ENCODE measurements at regions not wholly inside any gene's neighbourhood (a gene's known extent, or its start where the extent isn't known, plus 50 kb on each side); places are given as distances from the start of the nearest gene placed in this dataset.
"Not testable (repeated sequence)": the region's sequence is repeated elsewhere in the genome, so short reads cannot be mapped to it uniquely, and the experiment has no call there.

- no peaks in the 10 kb centered on the region for H3K27me3 ChIP-seq
- H3K4me3 ChIP-seq: no peak overlapping the region
- no peaks in the 10 kb centered on the region for H4K20me1 ChIP-seq
- H3K4me2 ChIP-seq: no peak overlapping the region
- TF ChIP-seq Cebpa-rat (IDR thresholded peaks at IDR 0.05): no peak
- no peak overlapping the region for H3K27ac ChIP-seq
- H3K9ac ChIP-seq: no peak overlapping the region
- H3K4me1 ChIP-seq: no peaks in the 10 kb centered on the region
- no peaks in the 10 kb centered on the region for H3K36me3 ChIP-seq
- H3K9me3 ChIP-seq: no peaks in the 10 kb centered on the region
These were observed 330.8 kb downstream of the BTBD3 start for GRCh38 chr20:12248481-12248880.

- not testable (repeated sequence) for H3K4me2 ChIP-seq, H3K27ac ChIP-seq, H3K9ac ChIP-seq, H3K36me3 ChIP-seq, H3K4me3 ChIP-seq, H3K27me3 ChIP-seq, H3K9me3 ChIP-seq, H3K4me1 ChIP-seq, H4K20me1 ChIP-seq
These were observed 333.0 kb downstream of the BTBD3 start for GRCh38 chr20:12250661-12251060.

- no peaks in the 10 kb centered on the region for H3K9me3 ChIP-seq
- H3K36me3 ChIP-seq: no peaks in the 10 kb centered on the region
- no peak overlapping the region for H3K4me2 ChIP-seq
- H3K4me1 ChIP-seq: peaks cover 5% of the 10 kb centered on the region
- H4K20me1 ChIP-seq: no peaks in the 10 kb centered on the region
- no peak for TF ChIP-seq Cebpa-rat (IDR thresholded peaks at IDR 0.05)
- H3K4me3 ChIP-seq: no peak overlapping the region
- H3K9ac ChIP-seq: no peak overlapping the region
- H3K27me3 ChIP-seq: no peaks in the 10 kb centered on the region
- no peak overlapping the region for H3K27ac ChIP-seq
These were observed 335.1 kb downstream of the BTBD3 start for GRCh38 chr20:12252793-12253192.

DNA sequence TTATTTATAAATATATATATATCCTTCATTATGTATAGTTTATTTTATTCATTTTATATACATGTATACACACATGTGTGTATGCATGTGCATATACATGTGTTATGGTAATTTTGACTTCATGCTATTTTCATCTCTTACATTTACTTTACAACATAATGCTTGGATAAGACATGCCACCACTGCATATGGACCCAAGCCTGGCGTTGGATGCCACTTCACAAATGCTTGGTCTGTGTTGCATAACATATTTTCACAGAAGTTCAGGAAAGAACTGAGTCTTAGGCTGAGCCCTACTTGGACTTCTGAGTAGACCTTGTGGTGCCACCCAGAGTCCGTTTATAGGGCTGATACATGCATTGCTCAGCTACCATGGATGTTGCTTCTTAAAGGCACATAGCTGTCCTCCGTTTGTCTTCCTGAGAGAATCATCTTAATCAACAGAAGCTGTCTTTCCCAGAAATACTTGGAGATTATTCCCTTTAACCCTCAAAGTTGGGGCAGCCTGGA lies 337.8 kb downstream of the BTBD3 start:
- no peak overlapping the region for H3K4me3 ChIP-seq
- H3K9ac ChIP-seq: no peak overlapping the region
- H3K4me1 ChIP-seq: peaks cover 5% of the 10 kb centered on the region
- no peak overlapping the region for H3K27ac ChIP-seq
- no peaks in the 10 kb centered on the region for H3K27me3 ChIP-seq
- no peaks in the 10 kb centered on the region for H4K20me1 ChIP-seq
- no peaks in the 10 kb centered on the region for H3K36me3 ChIP-seq
- TF ChIP-seq Cebpa-rat (IDR thresholded peaks at IDR 0.05): no peak
- no peaks in the 10 kb centered on the region for H3K9me3 ChIP-seq
- H3K4me2 ChIP-seq: no peak overlapping the region

- no peak overlapping the region for H3K27ac ChIP-seq
- no peaks in the 10 kb centered on the region for H3K36me3 ChIP-seq
- H3K9ac ChIP-seq: no peak overlapping the region
- no peaks in the 10 kb centered on the region for H3K27me3 ChIP-seq
- no peaks in the 10 kb centered on the region for H4K20me1 ChIP-seq
- peaks cover 5% of the 10 kb centered on the region for H3K4me1 ChIP-seq
- H3K4me2 ChIP-seq: no peak overlapping the region
- no peak for TF ChIP-seq Cebpa-rat (IDR thresholded peaks at IDR 0.05)
- no peaks in the 10 kb centered on the region for H3K9me3 ChIP-seq
- H3K4me3 ChIP-seq: no peak overlapping the region
These were observed 339.1 kb downstream of the BTBD3 start for GRCh38 chr20:12256806-12257205.

GRCh38 chr20:12262747-12263146 lies 345.1 kb downstream of the BTBD3 start:
- Histone ChIP-seq H4K20me1 (no peaks in the 10 kb centered on the region), H3K4me3 (no peak overlapping the region), H3K4me1 (peaks cover 12% of the 10 kb centered on the region), H3K4me2 (no peak overlapping the region), H3K9me3 (no peaks in the 10 kb centered on the region), H3K36me3 (no peaks in the 10 kb centered on the region), H3K27me3 (no peaks in the 10 kb centered on the region), H3K27ac (no peak overlapping the region), H3K9ac (no peak overlapping the region)
- no peak for TF ChIP-seq Cebpa-rat (IDR thresholded peaks at IDR 0.05)

DNA sequence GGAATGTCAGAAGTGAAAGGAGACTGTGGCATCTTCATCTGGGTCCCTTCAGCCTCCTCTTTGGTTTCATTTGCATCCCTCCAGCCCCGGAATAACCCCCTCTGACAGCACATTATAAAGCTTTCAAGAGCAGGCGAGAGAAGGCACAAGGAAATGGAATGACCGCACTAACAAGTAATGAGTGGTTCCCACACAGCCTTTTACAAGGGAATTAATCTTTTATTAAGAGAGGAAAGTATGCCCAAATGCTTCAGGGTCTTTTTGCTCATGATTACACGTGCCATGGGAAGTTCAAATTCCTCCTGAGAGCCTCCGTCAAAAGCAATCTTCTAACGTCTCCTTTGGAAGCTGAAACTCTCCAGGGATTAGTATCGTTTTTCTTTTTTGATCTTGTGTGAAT lies 347.0 kb downstream of the BTBD3 start:
- no peaks in the 10 kb centered on the region for H3K27me3 ChIP-seq
- peak overlapping the region; percentile 61 for H3K4me2 ChIP-seq
- H4K20me1 ChIP-seq: no peaks in the 10 kb centered on the region
- no peak for TF ChIP-seq Cebpa-rat (IDR thresholded peaks at IDR 0.05)
- H3K9ac ChIP-seq: no peak overlapping the region
- no peaks in the 10 kb centered on the region for H3K9me3 ChIP-seq
- no peak overlapping the region for H3K27ac ChIP-seq
- peaks cover 12% of the 10 kb centered on the region for H3K4me1 ChIP-seq
- H3K4me3 ChIP-seq: no peak overlapping the region
- H3K36me3 ChIP-seq: no peaks in the 10 kb centered on the region

DNA sequence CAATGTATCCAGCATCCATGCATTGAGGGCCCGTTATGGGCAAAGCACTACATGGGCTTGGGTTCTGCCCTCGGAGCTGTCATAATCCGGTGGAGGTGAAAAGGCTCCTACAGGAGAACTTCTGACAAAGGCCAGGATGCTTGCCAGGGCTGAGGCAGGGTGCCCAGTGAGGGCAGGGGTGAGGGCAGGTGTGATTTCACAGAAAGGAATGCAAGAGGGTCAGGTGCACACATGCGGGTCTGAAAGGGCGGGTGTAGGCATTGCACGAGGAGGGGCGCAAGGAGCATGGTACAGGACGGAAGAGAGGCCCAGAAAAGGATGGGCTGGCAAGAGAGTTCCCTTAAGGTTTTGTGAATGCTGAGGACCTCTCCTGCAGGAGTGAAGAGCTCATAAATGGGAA lies 348.0 kb downstream of the BTBD3 start:
- Histone ChIP-seq H4K20me1 (no peaks in the 10 kb centered on the region), H3K9me3 (no peaks in the 10 kb centered on the region), H3K36me3 (no peaks in the 10 kb centered on the region), H3K4me3 (no peak overlapping the region), H3K4me2 (no peak overlapping the region), H3K9ac (no peak overlapping the region), H3K4me1 (peaks cover 12% of the 10 kb centered on the region), H3K27ac (no peak overlapping the region), H3K27me3 (no peaks in the 10 kb centered on the region)
- TF ChIP-seq Cebpa-rat (IDR thresholded peaks at IDR 0.05): no peak

GRCh38 chr20:12269579-12269978 lies 351.9 kb downstream of the BTBD3 start:
- TF ChIP-seq Cebpa-rat (IDR thresholded peaks at IDR 0.05): no peak

GRCh38 chr20:12270863-12271262 lies 353.2 kb downstream of the BTBD3 start:
- Histone ChIP-seq H3K27me3 (no peaks in the 10 kb centered on the region), H3K27ac (no peak overlapping the region), H3K9me3 (no peaks in the 10 kb centered on the region), H3K4me1 (no peaks in the 10 kb centered on the region), H3K4me3 (no peak overlapping the region), H3K36me3 (no peaks in the 10 kb centered on the region), H4K20me1 (no peaks in the 10 kb centered on the region), H3K4me2 (no peak overlapping the region), H3K9ac (no peak overlapping the region)
- no peak for TF ChIP-seq Cebpa-rat (IDR thresholded peaks at IDR 0.05)

More at GRCh38 chr20:12269579-12269978, 351.9 kb downstream of the BTBD3 start:
- H4K20me1 ChIP-seq: no peaks in the 10 kb centered on the region
- no peak overlapping the region for H3K4me3 ChIP-seq
- no peak overlapping the region for H3K4me2 ChIP-seq
- H3K27ac ChIP-seq: no peak overlapping the region
- no peaks in the 10 kb centered on the region for H3K36me3 ChIP-seq
- no peak overlapping the region for H3K9ac ChIP-seq
- H3K4me1 ChIP-seq: peaks cover 8% of the 10 kb centered on the region
- H3K9me3 ChIP-seq: no peaks in the 10 kb centered on the region
- no peaks in the 10 kb centered on the region for H3K27me3 ChIP-seq

DNA sequence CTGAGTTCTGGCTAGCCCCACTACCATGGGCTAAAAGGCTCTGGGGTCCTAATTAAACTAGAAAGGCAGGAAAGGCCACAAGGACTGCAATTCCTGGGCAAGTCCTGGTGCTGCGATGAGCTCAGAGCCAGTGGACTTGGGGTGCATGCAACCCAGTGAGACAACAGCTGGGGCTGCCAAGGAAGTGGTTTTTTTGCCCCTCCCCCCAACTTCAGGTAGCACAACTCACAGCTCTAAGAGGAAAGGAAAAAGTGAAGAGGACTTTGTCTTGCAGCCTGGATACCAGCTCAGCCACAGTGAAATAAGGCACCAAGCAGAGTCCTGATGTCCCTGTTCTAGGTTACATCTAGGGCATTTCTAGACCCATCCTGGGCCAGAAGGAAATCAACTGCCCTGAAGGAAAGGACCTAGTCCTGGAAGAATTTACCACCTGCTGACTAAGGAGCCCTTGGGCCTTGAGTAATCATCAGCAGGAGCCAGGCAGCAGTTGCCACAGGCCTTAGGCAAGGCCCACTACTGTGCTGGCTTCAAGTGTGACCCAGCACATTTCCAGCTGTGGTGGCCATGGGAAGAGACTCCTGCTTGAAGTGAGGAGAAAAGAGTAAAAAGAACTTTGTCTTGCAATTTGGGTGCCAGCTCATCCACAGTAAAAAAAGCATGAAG lies 358.4 kb downstream of the BTBD3 start:
- no peaks in the 10 kb centered on the region for H3K4me1 ChIP-seq
- H3K4me3 ChIP-seq: no peak overlapping the region
- no peak overlapping the region for H3K27ac ChIP-seq
- H3K27me3 ChIP-seq: no peaks in the 10 kb centered on the region
- no peaks in the 10 kb centered on the region for H4K20me1 ChIP-seq
- no peak overlapping the region for H3K9ac ChIP-seq
- H3K9me3 ChIP-seq: no peaks in the 10 kb centered on the region
- H3K36me3 ChIP-seq: no peaks in the 10 kb centered on the region
- H3K4me2 ChIP-seq: no peak overlapping the region
- TF ChIP-seq Cebpa-rat (IDR thresholded peaks at IDR 0.05): no peak

All from BLaER1 (cell line).